Large intestine (tissue), 3 donors: ENCODE measurements at regions not wholly inside any gene's neighbourhood (a gene's known extent, or its start where the extent isn't known, plus 50 kb on each side); places are given as distances from the start of the nearest gene placed in this dataset.

Experiments
- DNase-seq, 2 donors: peaks; one replicate each; pipeline versions ENCODE4 v3.0.0 to v3.0.0-alpha.2; 2013
- H3K27ac ChIP-seq: one replicate; pipeline ENCODE4 v1.5.1; 2013; ENCODE audit warnings: low read length
- H3K27me3 ChIP-seq: 2 replicates; pipeline ENCODE4 v1.6.1; 2013; ENCODE audit warnings: low read length; ENCODE audit not compliant: control insufficient read depth, insufficient read depth
- H3K36me3 ChIP-seq: 2 replicates; pipeline ENCODE4 v1.6.1; 2013; ENCODE audit warnings: low read length; ENCODE audit not compliant: control insufficient read depth, insufficient read depth
- H3K4me1 ChIP-seq: one replicate; pipeline ENCODE4 v1.6.1; 2013; ENCODE audit warnings: low read length; ENCODE audit not compliant: control insufficient read depth, insufficient read depth
- H3K4me3 ChIP-seq: one replicate; pipeline ENCODE4 v1.5.1; 2013; ENCODE audit warnings: low read length
- H3K9me3 ChIP-seq: one replicate; pipeline ENCODE4 v1.6.1; 2013; ENCODE audit warnings: mild to moderate bottlenecking, low read depth, low read length, moderate library complexity; ENCODE audit not compliant: control insufficient read depth
- WGBS: methylation state at CpG from one replicate; pipeline ENCODE4 v1.1.5; 2013; ENCODE audit warnings: low lambda C conversion rate; ENCODE audit not compliant: insufficient coverage; 5-methylcytosine and 5-hydroxymethylcytosine counted together

DNA sequence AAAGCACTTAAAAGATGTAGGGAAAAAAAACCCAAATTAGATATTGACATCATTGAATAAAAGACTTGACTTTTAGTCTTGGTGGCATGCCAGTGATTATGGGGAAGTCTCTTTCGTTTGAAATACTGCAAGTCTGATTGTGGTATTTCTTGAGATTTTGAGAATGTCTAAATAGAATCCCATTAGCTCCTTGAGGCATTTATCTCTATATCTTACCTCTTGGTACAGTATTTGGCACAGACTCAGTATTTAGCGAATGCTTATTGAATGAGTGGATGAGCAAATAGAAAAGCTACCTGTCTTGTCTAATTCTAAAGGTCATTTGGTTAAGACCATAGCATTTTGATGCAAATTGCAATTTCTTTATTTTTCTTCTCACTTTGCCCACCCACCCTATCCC, 156.5 kb downstream of the TFAP2B start:
- no peaks in the 10 kb centered on the region for H3K4me1 ChIP-seq
- no peaks in the 10 kb centered on the region for H3K9me3 ChIP-seq
- no peak for DNase-seq
- 33% methylated on average over 1 of the region's 2 CpGs for WGBS
- no peaks in the 10 kb centered on the region for H3K27me3 ChIP-seq
- no peak overlapping the region for H3K27ac ChIP-seq
- H3K36me3 ChIP-seq = no peaks in the 10 kb centered on the region
- H3K4me3 ChIP-seq = no peak overlapping the region

DNA sequence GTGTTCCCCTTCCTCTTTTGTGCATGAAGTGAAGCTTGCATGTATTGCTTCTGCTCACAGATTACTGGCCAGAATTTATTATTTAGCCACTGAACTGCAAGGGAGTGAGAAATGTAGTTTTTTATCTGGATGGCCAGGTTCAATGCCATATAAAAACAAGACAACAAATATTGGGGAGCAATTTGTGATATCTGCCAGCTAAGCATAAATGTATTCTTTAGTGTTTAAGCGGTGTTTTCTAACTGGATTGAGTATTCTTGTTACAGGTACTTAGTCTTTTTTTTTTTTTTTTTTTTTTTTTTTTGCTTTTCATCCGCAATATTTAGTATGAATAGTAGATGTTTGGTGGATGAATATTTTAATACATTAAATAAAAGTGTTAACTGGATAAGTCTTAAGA, 158.2 kb downstream of the TFAP2B start:
- no CpG with 5 or more reads among the region's 2 CpGs for WGBS
- Histone ChIP-seq H3K36me3 (no peaks in the 10 kb centered on the region), H3K4me1 (no peaks in the 10 kb centered on the region), H3K9me3 (no peaks in the 10 kb centered on the region), H3K4me3 (no peak overlapping the region), H3K27me3 (no peaks in the 10 kb centered on the region), H3K27ac (no peak overlapping the region)
- DNase-seq = no peak

DNA sequence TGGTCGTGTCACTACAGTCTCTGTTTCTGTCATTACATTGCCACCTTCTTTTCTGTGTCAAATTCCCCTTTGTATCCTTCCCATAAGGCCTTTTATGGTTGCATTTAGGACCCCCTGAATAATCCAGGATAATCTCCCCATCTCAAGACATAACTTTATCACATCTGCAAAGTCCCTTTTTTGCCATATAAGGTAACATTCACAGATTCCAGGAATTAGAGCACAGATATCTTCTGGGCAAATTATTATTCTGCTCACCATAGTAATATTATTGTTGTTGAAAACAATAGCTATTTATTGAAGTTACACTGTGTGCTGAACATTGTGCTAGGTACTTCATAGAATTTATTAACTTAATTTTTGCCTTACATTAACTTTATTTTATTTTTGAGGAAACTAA, 159.1 kb downstream of the TFAP2B start:
- no peak overlapping the region for H3K27ac ChIP-seq
- H3K27me3 ChIP-seq = no peaks in the 10 kb centered on the region
- no peaks in the 10 kb centered on the region for H3K9me3 ChIP-seq
- H3K4me1 ChIP-seq = no peaks in the 10 kb centered on the region
- WGBS = 67% methylated on average over 1 of the region's 1 CpG
- H3K4me3 ChIP-seq = no peak overlapping the region
- no peaks in the 10 kb centered on the region for H3K36me3 ChIP-seq
- DNase-seq = no peak

DNA sequence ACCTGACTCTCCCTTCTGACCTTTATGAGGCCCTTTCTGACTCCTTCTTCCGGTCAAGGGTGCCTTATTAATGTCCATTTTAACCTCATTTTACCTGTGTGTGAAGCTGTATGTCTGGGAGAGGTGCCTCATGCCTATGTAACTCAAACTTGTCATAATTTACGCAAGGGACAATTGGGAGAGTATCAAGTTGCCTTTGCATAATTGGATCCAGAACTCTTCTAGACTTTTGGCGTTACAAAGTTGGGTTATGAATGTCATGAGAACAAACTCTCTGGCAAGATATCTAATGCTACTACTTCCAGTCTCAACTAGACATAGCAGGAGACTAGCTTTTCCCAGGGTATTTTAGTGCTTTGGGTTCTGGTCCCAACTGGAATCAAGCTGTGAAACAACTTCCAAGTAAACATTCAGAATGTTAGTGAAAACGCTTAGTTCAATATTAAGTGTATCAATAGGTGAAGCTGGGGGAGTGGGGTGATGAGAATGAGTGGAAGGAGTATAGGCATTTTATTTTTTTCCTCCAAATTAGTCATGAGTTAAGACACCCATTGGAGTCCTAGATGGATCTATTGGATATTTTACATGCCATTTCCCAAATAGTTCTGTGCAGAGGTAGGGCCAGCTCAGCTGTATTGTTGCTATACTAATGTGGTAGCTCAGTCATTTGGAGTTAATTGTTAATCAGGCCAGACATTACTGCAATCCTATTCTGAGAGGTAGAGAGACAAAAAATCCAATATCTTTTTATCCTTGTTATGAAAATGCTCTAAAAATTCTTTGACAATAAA, 159.9 kb downstream of the TFAP2B start:
- no peak overlapping the region for H3K27ac ChIP-seq

DNA sequence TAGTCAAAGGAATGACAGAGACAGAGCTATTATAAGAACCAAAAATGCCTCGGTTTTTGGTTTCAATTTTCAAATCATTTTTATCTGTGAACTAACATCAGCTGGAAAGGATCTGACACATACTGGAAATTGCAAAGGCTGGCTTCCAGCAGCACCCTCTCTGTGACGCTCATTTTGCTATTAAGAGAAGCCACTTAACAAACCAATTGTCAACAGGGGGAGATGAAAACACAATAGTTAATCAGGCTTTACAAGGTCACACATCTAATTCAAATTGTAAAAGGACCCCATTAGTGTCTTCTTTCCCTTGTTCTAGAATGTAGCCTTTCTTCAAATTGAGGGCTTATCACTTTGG, 160.5 kb downstream of the TFAP2B start:
- 33% methylated on average over 1 of the region's 2 CpGs for WGBS
- Histone ChIP-seq H3K4me1 (no peaks in the 10 kb centered on the region), H3K27ac (no peak overlapping the region), H3K36me3 (no peaks in the 10 kb centered on the region), H3K27me3 (no peaks in the 10 kb centered on the region), H3K9me3 (no peaks in the 10 kb centered on the region), H3K4me3 (no peak overlapping the region)
- no peak for DNase-seq

More for the DNA sequence above, 159.9 kb downstream of the TFAP2B start:
- H3K36me3 ChIP-seq = no peaks in the 10 kb centered on the region
- WGBS = 67% methylated on average over 1 of the region's 4 CpGs
- no peak for DNase-seq
- H3K9me3 ChIP-seq = no peaks in the 10 kb centered on the region
- H3K27me3 ChIP-seq = no peaks in the 10 kb centered on the region
- H3K4me3 ChIP-seq = no peak overlapping the region
- no peaks in the 10 kb centered on the region for H3K4me1 ChIP-seq

DNA sequence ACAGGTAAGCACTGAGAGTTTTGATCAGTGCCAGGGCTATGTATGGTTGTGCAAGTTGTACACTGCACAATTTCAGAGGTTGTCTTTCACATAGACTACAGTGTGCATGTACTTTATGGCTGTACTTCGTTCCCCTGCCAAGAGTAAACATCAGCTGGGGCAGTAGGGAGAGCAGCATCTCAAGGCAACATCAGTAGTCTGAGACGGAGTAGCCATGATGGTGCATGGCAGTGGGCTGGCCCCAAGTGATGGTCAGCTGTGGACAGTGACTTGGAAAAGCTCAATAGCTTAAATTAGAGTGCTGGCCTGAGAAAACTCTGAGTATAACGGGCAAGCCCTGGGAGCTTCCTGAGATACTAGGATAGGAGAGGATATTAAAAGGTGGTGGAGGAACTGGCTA, 165.5 kb downstream of the TFAP2B start:
- no peaks in the 10 kb centered on the region for H3K27me3 ChIP-seq
- no peak for DNase-seq
- WGBS = no CpG with 5 or more reads among the region's 3 CpGs

DNA sequence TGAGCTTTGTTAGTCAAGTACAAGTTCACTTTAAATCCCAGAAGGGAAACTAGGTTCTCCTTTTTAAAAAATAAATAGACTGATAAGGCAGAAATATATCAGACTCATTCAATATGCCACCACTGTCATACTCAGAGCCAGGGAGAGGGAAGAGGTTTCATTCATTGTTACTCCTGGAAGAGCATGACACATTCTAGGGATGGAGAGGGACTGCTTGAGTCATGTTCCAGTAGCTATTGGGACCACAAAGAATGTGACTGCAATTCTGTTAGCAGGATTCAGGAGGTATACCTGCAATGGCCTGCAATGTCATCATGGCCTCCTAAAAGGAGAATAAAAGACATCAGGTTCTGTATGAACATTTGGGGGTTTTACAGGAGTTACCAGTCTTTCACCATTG, 167.6 kb downstream of the TFAP2B start:
- Histone ChIP-seq H3K4me3 (no peak overlapping the region), H3K27ac (no peak overlapping the region), H3K9me3 (no peaks in the 10 kb centered on the region), H3K36me3 (no peaks in the 10 kb centered on the region), H3K4me1 (no peaks in the 10 kb centered on the region), H3K27me3 (no peaks in the 10 kb centered on the region)
- DNase-seq = no peak

More for the DNA sequence above, 165.5 kb downstream of the TFAP2B start:
- H3K4me1 ChIP-seq = no peaks in the 10 kb centered on the region
- no peak overlapping the region for H3K27ac ChIP-seq
- H3K9me3 ChIP-seq = no peaks in the 10 kb centered on the region
- H3K4me3 ChIP-seq = no peak overlapping the region
- no peaks in the 10 kb centered on the region for H3K36me3 ChIP-seq

DNA sequence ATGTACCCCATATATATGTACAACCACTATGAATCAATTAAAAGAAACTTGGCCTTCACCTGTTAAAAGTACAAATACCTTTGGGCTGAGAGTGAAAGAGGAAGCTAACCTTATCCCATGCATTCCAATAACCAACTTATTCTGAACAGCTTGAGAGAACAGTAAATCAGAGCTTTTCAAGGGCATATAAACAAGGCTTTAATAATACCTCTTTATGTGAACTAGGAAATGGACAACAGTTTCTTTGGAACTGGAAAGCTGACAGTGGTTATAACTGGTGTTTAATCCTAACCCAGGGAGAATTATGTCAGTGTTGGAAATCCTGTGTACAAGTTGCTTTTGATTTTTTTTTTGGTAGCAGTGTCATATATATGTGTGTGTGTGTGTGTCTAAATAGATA, 170.5 kb downstream of the TFAP2B start:
- DNase-seq = no peak
- Histone ChIP-seq H3K36me3 (no peaks in the 10 kb centered on the region), H3K9me3 (no peaks in the 10 kb centered on the region), H3K27me3 (no peaks in the 10 kb centered on the region), H3K4me1 (no peaks in the 10 kb centered on the region), H3K4me3 (no peak overlapping the region), H3K27ac (no peak overlapping the region)

DNA sequence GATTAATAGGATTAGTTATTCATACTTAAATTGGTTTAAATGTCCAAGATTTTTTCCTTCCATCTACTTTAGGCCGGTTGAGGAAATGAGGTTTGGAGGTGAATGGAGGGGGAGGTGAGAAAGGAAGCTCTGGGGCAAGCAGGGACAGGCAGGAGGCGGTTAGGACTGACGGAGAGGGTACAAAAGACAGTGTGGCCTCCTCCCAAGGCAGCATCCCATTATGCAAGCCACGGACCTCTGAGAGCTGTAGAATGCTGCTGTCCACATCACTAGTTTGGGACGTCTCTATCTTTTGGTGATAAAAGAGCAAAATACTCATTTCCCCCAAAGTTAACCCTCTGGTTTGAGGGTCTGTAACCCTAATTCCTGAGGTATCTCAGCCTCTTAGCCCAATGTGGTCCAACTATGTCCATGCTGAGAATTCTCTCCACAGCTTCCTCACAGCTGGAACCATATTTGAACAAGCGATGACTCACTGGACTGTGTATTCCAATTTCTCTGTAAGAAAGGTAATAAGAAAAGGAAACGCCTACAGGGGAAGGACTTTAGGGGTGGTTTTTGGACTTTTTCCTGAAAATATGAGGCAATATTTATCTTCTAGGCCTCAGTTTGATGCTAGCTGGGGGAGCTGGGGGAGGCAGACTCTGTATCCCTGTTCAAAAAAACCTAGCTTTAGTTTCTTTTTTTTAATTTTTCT, 172.2 kb downstream of the TFAP2B start:
- H3K27ac ChIP-seq = no peak overlapping the region
- no peak for DNase-seq
- no CpG with 5 or more reads among the region's 7 CpGs for WGBS
- no peaks in the 10 kb centered on the region for H3K9me3 ChIP-seq
- no peaks in the 10 kb centered on the region for H3K36me3 ChIP-seq
- no peaks in the 10 kb centered on the region for H3K4me1 ChIP-seq
- no peak overlapping the region for H3K4me3 ChIP-seq
- H3K27me3 ChIP-seq = no peaks in the 10 kb centered on the region

DNA sequence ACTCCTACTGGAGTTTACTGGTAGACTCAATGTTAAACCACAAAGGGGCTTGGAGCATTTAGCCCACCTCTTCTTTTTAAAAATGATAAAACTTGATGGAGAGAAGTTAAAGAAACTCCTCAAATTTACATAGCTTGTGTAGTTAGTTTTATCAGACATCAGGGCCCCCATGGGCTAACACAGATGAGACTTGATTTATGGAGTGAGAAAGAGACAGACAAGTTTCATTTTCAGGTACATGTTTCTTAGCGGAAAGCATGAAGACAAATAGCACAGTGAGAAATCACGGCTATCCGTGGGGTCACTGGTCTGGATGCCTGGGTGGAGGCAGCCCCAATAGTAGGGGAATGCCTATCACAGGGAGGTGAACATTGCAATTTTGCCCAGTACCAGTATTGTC, 173.6 kb downstream of the TFAP2B start:
- Histone ChIP-seq H3K36me3 (no peaks in the 10 kb centered on the region), H3K4me1 (no peaks in the 10 kb centered on the region), H3K27ac (no peak overlapping the region), H3K4me3 (no peak overlapping the region), H3K9me3 (no peaks in the 10 kb centered on the region), H3K27me3 (no peaks in the 10 kb centered on the region)
- no peak for DNase-seq
- WGBS = 100% methylated on average over 1 of the region's 3 CpGs
